IMR-90 (cell line): ENCODE measurements at regions not wholly inside any gene's neighbourhood (a gene's known extent, or its start where the extent isn't known, plus 50 kb on each side); places are given as distances from the start of the nearest gene placed in this dataset.
A peak's percentile ranks its signal among the peaks of the same experiment; 100 is the strongest.

Source experiments
- ATAC-seq: fragments of 200-7000 bp; cut with Tn5 transposase; 2 replicates; pipeline ENCODE4 v1.9.1; 2020; ENCODE audit warnings: low read depth, mild to moderate bottlenecking, moderate library complexity
- BruUV-seq: library from RNA; stranded (reverse); fragments of 400-500 nt; replicated peaks from 2 replicates; lab custom pipeline; 2021; lab: Mats Ljungman, UMichigan
- CTCF ChIA-PET: fragments of 300-600 bp; formaldehyde crosslinking; extraction: SDS; loops from one replicate; lab custom pipeline; 2021; ENCODE audit warnings: antibody characterized with exemption; lab: Yijun Ruan, JAX
- POLR2A ChIA-PET: fragments of 300-600 bp; sonication (Branson Sonifier 250); formaldehyde crosslinking; loops from one replicate; lab custom pipeline; 2022; ENCODE audit warnings: antibody characterized with exemption; ENCODE audit not compliant: unreplicated experiment; lab: Charles Lee
- DNase-seq: peaks from one replicate; pipeline ENCODE4 v3.0.0; 2013
- H2AFZ ChIP-seq: replicated peaks from 2 replicates; pipeline ENCODE3; 2013; ENCODE audit warnings: low read length, mild to moderate bottlenecking; ENCODE audit not compliant: poor library complexity
- H2AK5ac ChIP-seq: 2 replicates; pipeline ENCODE4 v1.6.1; 2013; ENCODE audit warnings: low read depth, low read length, inconsistent platforms
- H2AK9ac ChIP-seq: replicated peaks from 2 replicates; pipeline ENCODE3; 2013; ENCODE audit warnings: mild to moderate bottlenecking, low read depth, low read length, moderate library complexity; ENCODE audit not compliant: poor library complexity
- H2BK120ac ChIP-seq: 2 replicates; pipeline ENCODE4 v1.6.1; 2013; ENCODE audit warnings: low read depth, low read length, inconsistent platforms
- H2BK15ac ChIP-seq: 3 replicates; pipeline ENCODE4 v1.6.1; 2013; ENCODE audit warnings: low read depth, low read length, inconsistent platforms
- H2BK20ac ChIP-seq: 2 replicates; pipeline ENCODE4 v1.6.1; 2013; ENCODE audit warnings: low read depth, mild to moderate bottlenecking, inconsistent platforms, low read length, moderate library complexity
- H2BK5ac ChIP-seq: 2 replicates; pipeline ENCODE4 v1.6.1; 2013; ENCODE audit warnings: mild to moderate bottlenecking, low read depth, low read length, inconsistent platforms; ENCODE audit not compliant: poor library complexity, severe bottlenecking
- H3K14ac ChIP-seq: replicated peaks from 2 replicates; pipeline ENCODE4 v1.6.1; 2013; ENCODE audit warnings: low read depth, low read length, inconsistent platforms
- H3K18ac ChIP-seq: 2 replicates; pipeline ENCODE4 v1.6.1; 2013; ENCODE audit warnings: low read depth, low read length, control low read depth
- H3K23ac ChIP-seq: 2 replicates; pipeline ENCODE4 v1.6.1; 2013; ENCODE audit warnings: low read depth, low read length, inconsistent platforms
- H3K27ac ChIP-seq: 2 replicates; pipeline ENCODE4 v1.5.1; 2013; ENCODE audit warnings: mild to moderate bottlenecking, control low read depth, low read length; ENCODE audit not compliant: insufficient read depth
- H3K27me3 ChIP-seq: 2 replicates; pipeline ENCODE4 v1.6.1; 2013; ENCODE audit warnings: low read length; ENCODE audit not compliant: control insufficient read depth, insufficient read depth
- H3K36me3 ChIP-seq: 2 replicates; pipeline ENCODE4 v1.6.1; 2013; ENCODE audit warnings: low read length, mixed read lengths; ENCODE audit not compliant: control insufficient read depth, insufficient read depth
- H3K4ac ChIP-seq: 2 replicates; pipeline ENCODE4 v1.6.1; 2013; ENCODE audit warnings: low read depth, low read length, inconsistent platforms
- H3K4me1 ChIP-seq: 2 replicates; pipeline ENCODE4 v1.6.1; 2013; ENCODE audit warnings: low read length, mixed read lengths; ENCODE audit not compliant: control insufficient read depth, insufficient read depth
- H3K4me2 ChIP-seq: 2 replicates; pipeline ENCODE4 v1.6.1; 2013; ENCODE audit warnings: low read depth, mild to moderate bottlenecking, control low read depth, low read length, moderate library complexity
- H3K4me3 ChIP-seq: 2 replicates; pipeline ENCODE4 v1.5.1; 2013; ENCODE audit warnings: low read depth, mild to moderate bottlenecking, control low read depth, low read length, moderate library complexity; ENCODE audit not compliant: insufficient read depth
- H3K56ac ChIP-seq: 2 replicates; pipeline ENCODE4 v1.6.1; 2013; ENCODE audit warnings: low read length, inconsistent platforms; ENCODE audit not compliant: insufficient read depth; ENCODE audit errors: extremely low read depth
- H3K79me1 ChIP-seq, 2 experiments: 2 replicates each; pipeline ENCODE4 v1.6.1; 2013; ENCODE audit warnings: low read length in 2 of 2, inconsistent platforms in 1 of 2, low read depth in 1 of 2
- H3K9ac ChIP-seq: 2 replicates; pipeline ENCODE4 v1.6.1; 2013; ENCODE audit warnings: low read depth, low read length, control low read depth
- H3K9me1 ChIP-seq: 2 replicates; pipeline ENCODE4 v1.6.1; 2013; ENCODE audit warnings: low read length, inconsistent platforms; ENCODE audit not compliant: insufficient read depth
- H3K9me3 ChIP-seq: 2 replicates; pipeline ENCODE4 v1.6.1; 2013; ENCODE audit warnings: low read length; ENCODE audit not compliant: control insufficient read depth, insufficient read depth
- H4K20me1 ChIP-seq: 2 replicates; pipeline ENCODE4 v1.6.1; 2013; ENCODE audit warnings: low read length, inconsistent platforms; ENCODE audit not compliant: insufficient read depth
- H4K5ac ChIP-seq: 2 replicates; pipeline ENCODE4 v1.6.1; 2013; ENCODE audit warnings: mild to moderate bottlenecking, low read depth, low read length, control low read depth
- H4K8ac ChIP-seq, 2 experiments: 2 replicates each; pipeline ENCODE4 v1.6.1; 2013; ENCODE audit warnings: low read depth in 2 of 2, low read length in 2 of 2, control low read depth in 1 of 2, inconsistent platforms in 1 of 2
- H4K91ac ChIP-seq: 2 replicates; pipeline ENCODE4 v1.6.1; 2013; ENCODE audit warnings: low read depth, low read length, inconsistent platforms; ENCODE audit not compliant: insufficient read depth
- BHLHE40 ChIP-seq: fragments of 150-350 bp; IDR thresholded peaks from 2 replicates; pipeline ENCODE4 v1.6.1; 2016; ENCODE audit warnings: mild to moderate bottlenecking, low read depth, low read length
- MAFK ChIP-seq: IDR thresholded peaks from 2 replicates; pipeline ENCODE4 v1.6.1; 2012; ENCODE audit warnings: low read depth, low read length, improper control_type of control experiment
- NFE2L2 ChIP-seq: fragments of 150-350 bp; IDR thresholded peaks from 2 replicates; pipeline ENCODE4 v1.6.1; 2016; ENCODE audit warnings: low read depth, mild to moderate bottlenecking, low read length
- RCOR1 ChIP-seq: IDR thresholded peaks from 2 replicates; pipeline ENCODE4 v1.6.1; 2012; ENCODE audit warnings: mild to moderate bottlenecking, low read length, improper control_type of control experiment; ENCODE audit not compliant: insufficient replicate concordance
- USF2 ChIP-seq: fragments of 150-350 bp; IDR thresholded peaks from 2 replicates; pipeline ENCODE4 v1.6.1; 2017; ENCODE audit warnings: mild to moderate bottlenecking, antibody characterized with exemption, low read length, low read depth
- WGBS, 2 experiments: methylation state at CpG; one replicate each; pipeline versions ENCODE4 v1.1.5 to v1.1.7; 2013; ENCODE audit warnings: missing lambda C conversion rate in 2 of 2; ENCODE audit not compliant: insufficient read length in 1 of 2; ENCODE audit errors: extremely low coverage in 2 of 2; 5-methylcytosine and 5-hydroxymethylcytosine counted together
- dilution Hi-C: fragments of 300-500 bp; cut with HindIII; formaldehyde crosslinking; loops from one replicate; pipeline ENCODE4 v1.14.3; 2018; ENCODE audit warnings: low sequenced_read_pairs; ENCODE audit not compliant: unreplicated experiment
- in situ Hi-C: fragments of 300-500 bp; cut with MboI; formaldehyde crosslinking; loops from 3 replicates; pipeline ENCODE4 v1.14.3; 2019; ENCODE audit warnings: low sequenced_read_pairs, inconsistent platforms, mixed read lengths
- intact Hi-C: fragments of 100-400 bp; cut with micrococcal nuclease; formaldehyde crosslinking; loops from 2 replicates; pipeline ENCODE4 v1.10.0; 2022
- TF ChIP-seq, protein P1 (sequence below): fragments of 150-350 bp; IDR thresholded peaks from 2 replicates; pipeline ENCODE4 v1.6.1; 2016; ENCODE audit warnings: low read depth, mild to moderate bottlenecking, low read length, moderate library complexity, borderline replicate concordance

DNA sequence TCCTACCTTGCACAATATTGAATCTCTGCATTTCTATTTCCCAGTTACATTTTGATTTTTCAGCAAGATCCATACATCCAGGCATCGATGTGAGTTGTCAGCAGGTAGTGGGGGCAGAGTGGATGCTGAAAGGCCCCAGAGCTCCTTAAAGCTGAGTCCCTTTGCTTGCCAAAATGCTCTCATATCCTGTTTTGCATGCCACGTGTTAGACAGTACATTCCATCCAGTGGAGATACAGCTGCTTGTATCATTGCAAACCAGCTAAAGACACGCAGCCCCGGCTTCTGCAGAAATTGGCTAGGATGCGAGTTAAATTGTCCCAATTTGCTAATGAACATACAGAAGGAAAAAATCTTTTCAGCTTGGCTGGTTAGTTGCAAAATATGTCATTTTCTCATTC lies 179.6 kb upstream of the MXRA5 start:
- peak; percentile 30; the same call in 1 of the 2 replicates for ATAC-seq
- no peaks in the 10 kb centered on the region for H3K79me1 ChIP-seq
- in situ Hi-C loops (no loop called here), intact Hi-C loops (loop anchor here (10.0 kb wide), 1 partner anchor 281 kb away; no protein-coding TSS in a partner anchor), dilution Hi-C loops (no loop called here)
- H3K4me1 ChIP-seq: peaks cover 8% of the 10 kb centered on the region
- peak overlapping the region; percentile 15; the same call in 1 of the 2 replicates for H3K27ac ChIP-seq
- H3K23ac ChIP-seq: no peak overlapping the region
- no peak overlapping the region for H2AFZ ChIP-seq
- ChIA-PET CTCF (interaction anchor here (0.5 to 1.8 kb wide), 2 partner anchors 21 to 22 kb away, joined by 3 to 5 read pairs; no protein-coding TSS in a partner anchor), POLR2A (no interaction called here)
- 0 out of 2 replicates have a peak overlapping the region, but pooled peaks have one; percentile 7 for H3K4ac ChIP-seq
- H3K9me1 ChIP-seq: no peaks in the 10 kb centered on the region
- no peaks in the 10 kb centered on the region for H3K27me3 ChIP-seq
- no peaks in the 10 kb centered on the region for H3K36me3 ChIP-seq
- no peak overlapping the region for H4K91ac ChIP-seq
- H2AK9ac ChIP-seq: no peak overlapping the region
- peak overlapping the region; percentile 22 to 44; a peak in 1 of 4 replicates for H4K8ac ChIP-seq
- H2BK5ac ChIP-seq: peak overlapping the region; percentile 46
- H3K4me2 ChIP-seq: peak overlapping the region; percentile 36; the same call in 1 of the 2 replicates
- H4K5ac ChIP-seq: peak overlapping the region; percentile 61
- no peak overlapping the region for H3K56ac ChIP-seq
- BruUV-seq: no TSS peak
- H3K18ac ChIP-seq: peak overlapping the region; percentile 76; the same call in 1 of the 2 replicates
- peak overlapping the region; percentile 56 for H2BK120ac ChIP-seq
- no peak overlapping the region for H2BK15ac ChIP-seq
- H3K9me3 ChIP-seq: no peaks in the 10 kb centered on the region
- no CpG with 5 or more reads among the region's 5 CpGs for WGBS, 2 experiments
- H3K9ac ChIP-seq: no peak overlapping the region
- no peak overlapping the region for H2BK20ac ChIP-seq
- peak; percentile 65 for DNase-seq
- no peak for TF ChIP-seq RCOR1
- no peak for TF ChIP-seq BHLHE40
- no peak for TF ChIP-seq MAFK
- TF ChIP-seq, protein P1, sequence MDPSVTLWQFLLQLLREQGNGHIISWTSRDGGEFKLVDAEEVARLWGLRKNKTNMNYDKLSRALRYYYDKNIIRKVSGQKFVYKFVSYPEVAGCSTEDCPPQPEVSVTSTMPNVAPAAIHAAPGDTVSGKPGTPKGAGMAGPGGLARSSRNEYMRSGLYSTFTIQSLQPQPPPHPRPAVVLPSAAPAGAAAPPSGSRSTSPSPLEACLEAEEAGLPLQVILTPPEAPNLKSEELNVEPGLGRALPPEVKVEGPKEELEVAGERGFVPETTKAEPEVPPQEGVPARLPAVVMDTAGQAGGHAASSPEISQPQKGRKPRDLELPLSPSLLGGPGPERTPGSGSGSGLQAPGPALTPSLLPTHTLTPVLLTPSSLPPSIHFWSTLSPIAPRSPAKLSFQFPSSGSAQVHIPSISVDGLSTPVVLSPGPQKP: no peak
- no peak for TF ChIP-seq NFE2L2
- TF ChIP-seq USF2: no peak
- H3K4me3 ChIP-seq: no peak overlapping the region
- no peaks in the 10 kb centered on the region for H4K20me1 ChIP-seq
- H2AK5ac ChIP-seq: no peak overlapping the region
- no peak overlapping the region for H3K14ac ChIP-seq
